ENCODE measurements at regions not wholly inside any gene's neighbourhood (a gene's known extent, or its start where the extent isn't known, plus 50 kb on each side); places are given as distances from the start of the nearest gene placed in this dataset.

GRCh38 chrX:2589186-2590020 lies 88.6 kb upstream of the DHRSX start:
- Histone ChIP-seq H3K27ac (no peak overlapping the region), H3K9me3 (no peaks in the 10 kb centered on the region), H3K4me1 (peaks cover 0 to 10% (median 0%) of the 10 kb centered on the region in 9 donors), H3K27me3 (peaks cover 0 to 18% (median 11%) of the 10 kb centered on the region in 7 donors), H3K36me3 (no peaks in the 10 kb centered on the region), H3K4me3 (no peak overlapping the region)
- WGBS, 2 donors = 75 to 78% methylated on average over 9 of the region's 9 CpGs
- intact Hi-C loops (cut with DNase I) = loop anchor here in 6 of 10 donors (5.0 to 10.0 kb wide), 7 partner anchors 305 to 1135 kb away; partner anchors contain the start of gene ASMTL (in 2 of the 6)
- peak in 1 of 8 donors; percentile 31 for ATAC-seq
- no peak for DNase-seq
- TF ChIP-seq, protein P1, sequence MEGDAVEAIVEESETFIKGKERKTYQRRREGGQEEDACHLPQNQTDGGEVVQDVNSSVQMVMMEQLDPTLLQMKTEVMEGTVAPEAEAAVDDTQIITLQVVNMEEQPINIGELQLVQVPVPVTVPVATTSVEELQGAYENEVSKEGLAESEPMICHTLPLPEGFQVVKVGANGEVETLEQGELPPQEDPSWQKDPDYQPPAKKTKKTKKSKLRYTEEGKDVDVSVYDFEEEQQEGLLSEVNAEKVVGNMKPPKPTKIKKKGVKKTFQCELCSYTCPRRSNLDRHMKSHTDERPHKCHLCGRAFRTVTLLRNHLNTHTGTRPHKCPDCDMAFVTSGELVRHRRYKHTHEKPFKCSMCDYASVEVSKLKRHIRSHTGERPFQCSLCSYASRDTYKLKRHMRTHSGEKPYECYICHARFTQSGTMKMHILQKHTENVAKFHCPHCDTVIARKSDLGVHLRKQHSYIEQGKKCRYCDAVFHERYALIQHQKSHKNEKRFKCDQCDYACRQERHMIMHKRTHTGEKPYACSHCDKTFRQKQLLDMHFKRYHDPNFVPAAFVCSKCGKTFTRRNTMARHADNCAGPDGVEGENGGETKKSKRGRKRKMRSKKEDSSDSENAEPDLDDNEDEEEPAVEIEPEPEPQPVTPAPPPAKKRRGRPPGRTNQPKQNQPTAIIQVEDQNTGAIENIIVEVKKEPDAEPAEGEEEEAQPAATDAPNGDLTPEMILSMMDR (IDR thresholded peaks at IDR 0.05) = no peak

DNA sequence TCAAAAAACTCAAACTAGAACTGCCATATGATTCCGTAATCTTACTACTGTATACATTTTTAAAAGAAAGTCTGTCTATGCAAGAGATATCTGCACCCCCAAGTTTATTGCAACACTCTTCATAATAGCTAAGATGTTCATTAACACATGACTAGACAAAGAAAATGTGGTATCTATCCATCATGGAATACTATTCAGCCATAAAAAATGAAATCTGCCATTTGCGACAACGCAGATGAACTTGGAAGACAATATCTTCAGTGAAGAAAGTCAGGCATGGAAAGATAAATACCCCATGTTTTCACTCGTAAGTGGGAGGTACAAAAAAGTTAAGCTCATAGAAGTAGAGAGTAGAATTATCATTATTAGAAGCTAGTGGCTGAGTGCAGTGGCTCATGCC lies 87.3 kb upstream of the DHRSX start:
- H3K9me3 ChIP-seq = no peaks in the 10 kb centered on the region
- H3K27ac ChIP-seq = no peak overlapping the region
- no peak for DNase-seq
- H3K4me1 ChIP-seq = peaks cover 0 to 18% (median 7%) of the 10 kb centered on the region in 9 donors
- H3K27me3 ChIP-seq = peaks cover 0 to 27% (median 21%) of the 10 kb centered on the region in 7 donors
- H3K4me3 ChIP-seq = no peak overlapping the region
- no peaks in the 10 kb centered on the region for H3K36me3 ChIP-seq
- ATAC-seq = no peak
- intact Hi-C loops (cut with DNase I) = loop anchor here in 3 of 10 donors (5.0 to 10.0 kb wide), 2 partner anchors 303 to 1131 kb away; no protein-coding TSS in a partner anchor
- WGBS, 2 donors = 93 to 94% methylated on average over 4 of the region's 4 CpGs
- TF ChIP-seq, protein P1 (IDR thresholded peaks at IDR 0.05) = no peak

GRCh38 chrX:2587146-2587545 lies 86.4 kb upstream of the DHRSX start:
- Histone ChIP-seq H3K27me3 (peaks cover 0 to 36% (median 30%) of the 10 kb centered on the region in 7 donors), H3K27ac (no peak overlapping the region), H3K4me1 (peaks cover 0 to 24% (median 7%) of the 10 kb centered on the region in 9 donors), H3K36me3 (no peaks in the 10 kb centered on the region), H3K4me3 (no peak overlapping the region), H3K9me3 (no peaks in the 10 kb centered on the region)
- ATAC-seq (no peak), DNase-seq (no peak)
- TF ChIP-seq, protein P1 (IDR thresholded peaks at IDR 0.05) = no peak
- WGBS, 2 donors = 81 to 87% methylated on average over 4 of the region's 4 CpGs
- intact Hi-C loops (cut with DNase I) = loop anchor here in 3 of 10 donors (5.0 to 10.0 kb wide), 2 partner anchors 302 to 1130 kb away; no protein-coding TSS in a partner anchor

DNA sequence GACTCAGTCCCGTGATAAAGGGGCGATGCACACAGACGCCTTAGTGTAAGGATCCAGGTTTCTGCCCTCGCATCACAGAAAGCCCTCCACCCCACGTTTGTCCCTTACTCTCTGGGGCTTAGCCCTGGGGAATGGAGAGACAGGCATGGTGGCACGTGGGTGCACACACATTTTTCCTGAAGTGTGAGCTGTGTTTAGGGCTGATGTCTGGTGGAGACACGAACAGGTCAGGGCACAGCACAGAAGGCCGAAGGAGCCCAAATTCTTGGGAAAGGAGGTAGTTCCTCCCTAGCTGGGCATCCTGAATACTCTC lies 84.3 kb upstream of the DHRSX start:
- Histone ChIP-seq H3K4me3 (no peak overlapping the region), H3K9me3 (no peaks in the 10 kb centered on the region), H3K27me3 (peaks cover 0 to 57% (median 44%) of the 10 kb centered on the region in 7 donors), H3K36me3 (no peaks in the 10 kb centered on the region), H3K4me1 (peaks cover 0 to 24% (median 7%) of the 10 kb centered on the region in 9 donors), H3K27ac (no peak overlapping the region)
- WGBS, 2 donors = 38 to 49% methylated on average over 8 of the region's 8 CpGs
- TF ChIP-seq, protein P1 (IDR thresholded peaks at IDR 0.05) = no peak
- intact Hi-C loops (cut with DNase I) = loop anchor here in 3 of 10 donors (5.0 to 10.0 kb wide), 2 partner anchors 300 to 1128 kb away; no protein-coding TSS in a partner anchor
- DNase-seq = no peak
- ATAC-seq = no peak

All from heart right ventricle (tissue), 16 donors.